HCT116 (cell line): ENCODE measurements at regions not wholly inside any gene's neighbourhood (a gene's known extent, or its start where the extent isn't known, plus 50 kb on each side); places are given as distances from the start of the nearest gene placed in this dataset.

ENCODE experiments used
- ATAC-seq: fragments of 200-7000 bp; cut with Tn5 transposase; 2 replicates; pipeline ENCODE4 v1.9.1; 2020; ENCODE audit warnings: mild to moderate bottlenecking, moderate library complexity
- BruUV-seq: library from RNA; stranded (reverse); fragments of 400-500 nt; replicated peaks from 2 replicates; lab custom pipeline; 2021; lab: Mats Ljungman, UMichigan
- CTCF ChIA-PET: fragments of 300-600 bp; sonication (Branson Sonifier 250); formaldehyde crosslinking; loops from one replicate; lab custom pipeline; 2021; ENCODE audit warnings: antibody characterized with exemption; lab: Charles Lee
- POLR2A ChIA-PET: fragments of 300-600, 350-600 bp; sonication (Branson Sonifier 250); formaldehyde crosslinking; loops from one replicate; lab custom pipeline; 2021; ENCODE audit warnings: antibody characterized with exemption; lab: Charles Lee
- RAD21 ChIA-PET, 2 experiments: fragments of 300-600 bp; sonication (Branson Sonifier 250); formaldehyde crosslinking; loops; one replicate each; lab custom pipeline; 2023; ENCODE audit warnings: low total read pairs in 2 of 2; ENCODE audit not compliant: uncharacterized antibody in 2 of 2, unreplicated experiment in 2 of 2, low non-redundant PET in 1 of 2; lab: Charles Lee
- DNase-seq: peaks from one replicate; pipeline ENCODE4 v3.0.0-alpha.2; 2010; ENCODE audit warnings: low read depth, low spot score
- H2AFZ ChIP-seq: fragments of 200-600 bp; shearing (Covaris generic), sonication (generic); 2 replicates; pipeline ENCODE4 v1.6.1; 2017; ENCODE audit warnings: low read depth, mixed run types, mixed read lengths, antibody characterized with exemption, low read length; ENCODE audit not compliant: poor library complexity, severe bottlenecking
- H3K27ac ChIP-seq: 2 replicates; pipeline ENCODE4 v1.5.1; 2012; ENCODE audit warnings: low read depth, low read length
- H3K27me3 ChIP-seq: fragments of 200-600 bp; sonication (generic); 2 replicates; pipeline ENCODE4 v1.6.1; 2016; ENCODE audit warnings: mixed run types, low read length, mixed read lengths; ENCODE audit not compliant: insufficient read depth
- H3K36me3 ChIP-seq, 2 experiments: fragments of 200-500 bp in 1 of 2; fragments of 200-600 bp in 1 of 2; sonication (Bioruptor generic) in 1 of 2; sonication (generic) in 1 of 2; 2 replicates each; pipeline versions ENCODE4 v1.5.1 to v1.6.1; 2014 to 2016; ENCODE audit warnings: low read length in 2 of 2, inconsistent platforms in 1 of 2, mixed read lengths in 1 of 2, mixed run types in 1 of 2; ENCODE audit not compliant: insufficient read depth in 2 of 2, control insufficient read depth in 1 of 2
- H3K4me1 ChIP-seq, 2 experiments: fragments of 200-600 bp in 1 of 2; sonication (generic) in 1 of 2; 2 replicates each; pipeline versions ENCODE4 v1.5.1 to v1.6.1; 2012 to 2017; ENCODE audit warnings: low read length in 2 of 2, inconsistent platforms in 1 of 2, mild to moderate bottlenecking in 1 of 2, mixed read lengths in 1 of 2, mixed run types in 1 of 2, moderate library complexity in 1 of 2; ENCODE audit not compliant: insufficient read depth in 2 of 2, control insufficient read depth in 1 of 2
- H3K4me2 ChIP-seq: fragments of 200-600 bp; sonication (generic); 2 replicates; pipeline ENCODE4 v1.6.1; 2017; ENCODE audit warnings: mixed run types, low read length, mixed read lengths
- H3K4me3 ChIP-seq, 2 experiments: fragments of 200-600 bp in 1 of 2; sonication (generic) in 1 of 2; replicated peaks in 1 of 2; 2 replicates each; pipeline ENCODE4 v1.5.1; 2011 to 2016; ENCODE audit warnings: low read length in 2 of 2, control low read depth in 1 of 2, low read depth in 1 of 2, mild to moderate bottlenecking in 1 of 2, mixed read lengths in 1 of 2, mixed run types in 1 of 2
- H3K79me2 ChIP-seq: fragments of 200-600 bp; sonication (generic); 2 replicates; pipeline ENCODE4 v1.6.1; 2017; ENCODE audit warnings: mild to moderate bottlenecking, mixed run types, low read length, moderate library complexity, mixed read lengths; ENCODE audit not compliant: insufficient read depth
- H3K9ac ChIP-seq: fragments of 200-600 bp; sonication (generic); 2 replicates; pipeline ENCODE4 v1.6.1; 2016; ENCODE audit warnings: low read length, mixed read lengths
- H3K9me2 ChIP-seq: fragments of 200-600 bp; sonication (generic), shearing (Covaris generic); 2 replicates; pipeline ENCODE4 v1.6.1; 2017; ENCODE audit warnings: mixed run types, mild to moderate bottlenecking, moderate library complexity; ENCODE audit not compliant: insufficient read depth
- H3K9me3 ChIP-seq, 2 experiments: fragments of 200-500 bp in 1 of 2; fragments of 200-600 bp in 1 of 2; sonication (Bioruptor generic) in 1 of 2; sonication (generic) in 1 of 2; 2 replicates each; pipeline ENCODE4 v1.6.1; 2014 to 2017; ENCODE audit warnings: low read length in 2 of 2, mixed read lengths in 2 of 2, inconsistent platforms in 1 of 2, low read depth in 1 of 2, mild to moderate bottlenecking in 1 of 2, mixed run types in 1 of 2, moderate library complexity in 1 of 2; ENCODE audit not compliant: control insufficient read depth in 1 of 2, insufficient read depth in 1 of 2
- H4K20me1 ChIP-seq: fragments of 200-600 bp; sonication (generic), shearing (Covaris generic); 2 replicates; pipeline ENCODE4 v1.6.1; 2017; ENCODE audit warnings: mixed run types, mild to moderate bottlenecking, moderate library complexity; ENCODE audit not compliant: insufficient read depth
- CBX3 ChIP-seq: IDR thresholded peaks from 2 replicates; pipeline ENCODE4 v1.6.1; 2012; ENCODE audit warnings: low read depth
- RAD21 ChIP-seq: IDR thresholded peaks from 2 replicates; pipeline ENCODE4 v1.6.1; 2012; ENCODE audit warnings: low read depth, mild to moderate bottlenecking
- SP1 ChIP-seq: IDR thresholded peaks from 2 replicates; pipeline ENCODE4 v1.6.1; 2012; ENCODE audit warnings: low read depth
- TCF7L2 ChIP-seq: IDR thresholded peaks from 2 replicates; pipeline ENCODE4 v1.7.0; 2011; ENCODE audit warnings: borderline replicate concordance, inconsistent platforms; ENCODE audit not compliant: insufficient read depth, insufficient read length; ENCODE audit errors: extremely low read depth
- intact Hi-C: fragments of 100-400 bp; cut with micrococcal nuclease; formaldehyde crosslinking; loops from 2 replicates; pipeline ENCODE4 v1.10.0; 2022
- TF ChIP-seq, protein P1 (sequence below): IDR thresholded peaks from 2 replicates; pipeline ENCODE4 v1.6.1; 2012; ENCODE audit warnings: low read depth

DNA sequence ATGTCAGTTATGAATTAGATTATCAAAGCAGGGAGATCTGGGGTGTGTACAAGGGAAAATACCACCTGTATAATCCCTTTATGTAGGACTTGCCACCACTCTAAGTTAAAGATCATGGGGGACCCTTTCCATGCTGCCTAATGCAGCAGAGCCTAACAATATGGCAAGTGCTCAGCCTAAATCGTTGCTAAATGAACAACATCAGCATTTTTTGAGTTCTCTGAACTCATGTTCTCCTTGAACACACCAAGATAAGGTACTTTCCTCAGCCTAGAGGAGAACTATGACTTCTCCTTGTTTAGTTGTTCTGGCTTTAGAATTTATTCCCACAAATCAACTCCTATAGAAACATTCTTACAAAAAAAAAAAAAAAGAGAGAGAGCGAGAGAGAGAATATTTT is 177.0 kb downstream of the DUSP10 start (continued):
- TF ChIP-seq, protein P1, sequence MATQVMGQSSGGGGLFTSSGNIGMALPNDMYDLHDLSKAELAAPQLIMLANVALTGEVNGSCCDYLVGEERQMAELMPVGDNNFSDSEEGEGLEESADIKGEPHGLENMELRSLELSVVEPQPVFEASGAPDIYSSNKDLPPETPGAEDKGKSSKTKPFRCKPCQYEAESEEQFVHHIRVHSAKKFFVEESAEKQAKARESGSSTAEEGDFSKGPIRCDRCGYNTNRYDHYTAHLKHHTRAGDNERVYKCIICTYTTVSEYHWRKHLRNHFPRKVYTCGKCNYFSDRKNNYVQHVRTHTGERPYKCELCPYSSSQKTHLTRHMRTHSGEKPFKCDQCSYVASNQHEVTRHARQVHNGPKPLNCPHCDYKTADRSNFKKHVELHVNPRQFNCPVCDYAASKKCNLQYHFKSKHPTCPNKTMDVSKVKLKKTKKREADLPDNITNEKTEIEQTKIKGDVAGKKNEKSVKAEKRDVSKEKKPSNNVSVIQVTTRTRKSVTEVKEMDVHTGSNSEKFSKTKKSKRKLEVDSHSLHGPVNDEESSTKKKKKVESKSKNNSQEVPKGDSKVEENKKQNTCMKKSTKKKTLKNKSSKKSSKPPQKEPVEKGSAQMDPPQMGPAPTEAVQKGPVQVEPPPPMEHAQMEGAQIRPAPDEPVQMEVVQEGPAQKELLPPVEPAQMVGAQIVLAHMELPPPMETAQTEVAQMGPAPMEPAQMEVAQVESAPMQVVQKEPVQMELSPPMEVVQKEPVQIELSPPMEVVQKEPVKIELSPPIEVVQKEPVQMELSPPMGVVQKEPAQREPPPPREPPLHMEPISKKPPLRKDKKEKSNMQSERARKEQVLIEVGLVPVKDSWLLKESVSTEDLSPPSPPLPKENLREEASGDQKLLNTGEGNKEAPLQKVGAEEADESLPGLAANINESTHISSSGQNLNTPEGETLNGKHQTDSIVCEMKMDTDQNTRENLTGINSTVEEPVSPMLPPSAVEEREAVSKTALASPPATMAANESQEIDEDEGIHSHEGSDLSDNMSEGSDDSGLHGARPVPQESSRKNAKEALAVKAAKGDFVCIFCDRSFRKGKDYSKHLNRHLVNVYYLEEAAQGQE: no peak
- TF ChIP-seq CBX3 (no peak), SP1 (no peak), RAD21 (no peak)

DNA sequence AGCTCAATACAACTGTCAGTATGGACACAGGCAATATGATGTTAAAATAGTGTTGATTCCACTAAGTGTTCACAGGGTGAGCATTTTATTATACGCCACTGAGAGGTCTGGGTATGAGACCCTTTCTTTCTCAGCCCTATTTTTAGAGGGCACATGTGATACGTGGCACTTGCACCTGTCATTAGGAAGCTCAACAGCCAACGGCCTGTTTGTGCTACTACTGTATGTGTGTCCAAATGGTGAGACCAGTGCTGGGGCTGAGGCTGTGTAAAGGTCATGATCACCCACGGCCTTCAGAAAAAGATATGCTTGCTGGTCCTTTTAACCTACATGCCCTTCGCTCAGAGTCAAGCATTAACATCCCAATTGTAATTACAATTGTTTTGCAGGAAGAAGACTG is 176.2 kb downstream of the DUSP10 start:
- no TSS peak for BruUV-seq
- POLR2A ChIA-PET: no interaction called here
- no peak overlapping the region for H3K9ac ChIP-seq
- no peak overlapping the region for H2AFZ ChIP-seq
- H3K79me2 ChIP-seq: no peaks in the 10 kb centered on the region
- DNase-seq: no peak
- H3K4me3 ChIP-seq: no peak overlapping the region
- no peak for TF ChIP-seq TCF7L2
- no peaks in the 10 kb centered on the region for H3K9me2 ChIP-seq
- H3K27me3 ChIP-seq: no peaks in the 10 kb centered on the region
- H3K4me2 ChIP-seq: no peak overlapping the region
- CTCF ChIA-PET: no interaction called here
- RAD21 ChIA-PET: no interaction called here
- H3K27ac ChIP-seq: no peak overlapping the region
- H3K36me3 ChIP-seq: no peaks in the 10 kb centered on the region
- no peaks in the 10 kb centered on the region for H3K4me1 ChIP-seq
- intact Hi-C loops: no loop called here
- no peak for ATAC-seq
- H3K9me3 ChIP-seq: no peaks in the 10 kb centered on the region
- H4K20me1 ChIP-seq: no peaks in the 10 kb centered on the region
